H1 (cell line): ENCODE measurements at regions not wholly inside any gene's neighbourhood (a gene's known extent, or its start where the extent isn't known, plus 50 kb on each side); places are given as distances from the start of the nearest gene placed in this dataset.

ENCODE experiments used
- CTCF ChIA-PET: fragments of 300-600 bp; sonication (Branson Sonifier 250); formaldehyde crosslinking; loops from one replicate; lab custom pipeline; 2021; ENCODE audit not compliant: partially characterized antibody; lab: Charles Lee
- POLR2A ChIA-PET: fragments of 300-600 bp; sonication (Branson Sonifier 250); formaldehyde crosslinking; loops from one replicate; lab custom pipeline; 2021; ENCODE audit warnings: inconsistent platforms; ENCODE audit not compliant: partially characterized antibody; lab: Charles Lee
- DNase-seq, 2 experiments: peaks; one replicate each; pipeline versions ENCODE4 v3.0.0 to v3.0.0-alpha.2; 2010 to 2022; ENCODE audit warnings: low spot score in 2 of 2, low read depth in 1 of 2, mixed read lengths in 1 of 2
- FAIRE-seq: peaks from 2 replicates; lab custom pipeline; 2011; peaks lifted over from hg19 to GRCh38; lab: Jason Lieb, UNC
- H2AFZ ChIP-seq: 2 replicates; pipeline ENCODE4 v1.8.1; 2012; ENCODE audit warnings: low read length, inconsistent platforms
- H2AK5ac ChIP-seq: 2 replicates; pipeline ENCODE4 v1.6.1; 2013; ENCODE audit warnings: low read depth, low read length
- H2BK120ac ChIP-seq: replicated peaks from 2 replicates; pipeline ENCODE3; 2013; ENCODE audit warnings: low read depth, low read length, inconsistent platforms
- H2BK12ac ChIP-seq: 2 replicates; pipeline ENCODE4 v1.6.1; 2013; ENCODE audit warnings: low read depth, low read length
- H2BK15ac ChIP-seq: 2 replicates; pipeline ENCODE4 v1.6.1; 2013; ENCODE audit warnings: low read length
- H2BK20ac ChIP-seq: 2 replicates; pipeline ENCODE4 v1.6.1; 2013; ENCODE audit warnings: low read length
- H2BK5ac ChIP-seq: 2 replicates; pipeline ENCODE4 v1.6.1; 2013; ENCODE audit warnings: low read depth, low read length
- H3K14ac ChIP-seq: 2 replicates; pipeline ENCODE4 v1.6.1; 2013; ENCODE audit warnings: inconsistent platforms; ENCODE audit not compliant: insufficient read length
- H3K18ac ChIP-seq: 2 replicates; pipeline ENCODE4 v1.6.1; 2013; ENCODE audit warnings: low read length; ENCODE audit errors: extremely low read depth
- H3K23ac ChIP-seq: 2 replicates; pipeline ENCODE4 v1.6.1; 2013; ENCODE audit warnings: inconsistent platforms; ENCODE audit not compliant: insufficient read length
- H3K23me2 ChIP-seq: 2 replicates; pipeline ENCODE4 v1.6.1; 2013; ENCODE audit warnings: low read depth, low read length
- H3K27ac ChIP-seq: 2 replicates; pipeline ENCODE4 v1.6.1; 2011; ENCODE audit warnings: low read depth, low read length, inconsistent platforms
- H3K27me3 ChIP-seq, 4 experiments: replicated peaks in 1 of 4; 1 replicate in 1 of 4; 2 replicates in 3 of 4; pipeline versions ENCODE4 v1.6.1 to v1.8.1; 2011 to 2013; ENCODE audit warnings: low read length in 3 of 4, mild to moderate bottlenecking in 3 of 4, inconsistent platforms in 2 of 4, mixed read lengths in 2 of 4, moderate library complexity in 1 of 4; ENCODE audit not compliant: control insufficient read depth in 3 of 4, insufficient read depth in 3 of 4; ENCODE audit errors: extremely low read depth in 1 of 4
- H3K36me3 ChIP-seq, 4 experiments: 2 replicates each; pipeline versions ENCODE4 v1.6.1 to v1.8.1; 2011 to 2013; ENCODE audit warnings: mild to moderate bottlenecking in 4 of 4, low read length in 3 of 4, moderate library complexity in 2 of 4, control low read depth in 1 of 4, inconsistent platforms in 1 of 4; ENCODE audit not compliant: insufficient read depth in 4 of 4, control insufficient read depth in 2 of 4
- H3K4ac ChIP-seq: replicated peaks from 2 replicates; pipeline ENCODE3; 2013; ENCODE audit warnings: low read length, low read depth, mixed read lengths, inconsistent platforms; ENCODE audit not compliant: insufficient read length
- H3K4me1 ChIP-seq, 4 experiments: replicated peaks in 1 of 4; 1 replicate in 1 of 4; 2 replicates in 3 of 4; pipeline versions ENCODE4 v1.6.1 to v1.8.1; 2011 to 2013; ENCODE audit warnings: low read length in 3 of 4, inconsistent platforms in 2 of 4, mixed read lengths in 1 of 4; ENCODE audit not compliant: insufficient read depth in 4 of 4, control insufficient read depth in 3 of 4
- H3K4me2 ChIP-seq, 2 experiments: 2 replicates each; pipeline versions ENCODE4 v1.6.1 to v1.8.1; 2011 to 2013; ENCODE audit warnings: low read depth in 2 of 2, low read length in 2 of 2, control low read depth in 1 of 2, inconsistent platforms in 1 of 2, mild to moderate bottlenecking in 1 of 2; ENCODE audit not compliant: insufficient read depth in 1 of 2
- H3K4me3 ChIP-seq, 4 experiments: fragments of 200-600, 300-600 bp in 1 of 4; sonication (generic), shearing (Covaris generic), sonication (Bioruptor Twin) in 1 of 4; 2 replicates each; pipeline versions ENCODE4 v1.5.1 to v1.8.1; 2011 to 2016; ENCODE audit warnings: low read length in 4 of 4, low read depth in 3 of 4, control low read depth in 2 of 4, inconsistent platforms in 2 of 4, mild to moderate bottlenecking in 2 of 4, mixed read lengths in 1 of 4, moderate library complexity in 1 of 4; ENCODE audit not compliant: insufficient read depth in 2 of 4; ENCODE audit errors: extremely low read depth in 1 of 4
- H3K56ac ChIP-seq: replicated peaks from 2 replicates; pipeline ENCODE3; 2013; ENCODE audit warnings: low read depth, mild to moderate bottlenecking, mixed read lengths, low read length, inconsistent platforms; ENCODE audit not compliant: insufficient read length
- H3K79me1 ChIP-seq: 2 replicates; pipeline ENCODE4 v1.6.1; 2013; ENCODE audit warnings: low read depth, low read length, control low read depth
- H3K79me2 ChIP-seq, 2 experiments: 2 replicates each; pipeline versions ENCODE4 v1.6.1 to v1.8.1; 2012 to 2013; ENCODE audit warnings: low read length in 2 of 2, mild to moderate bottlenecking in 2 of 2, inconsistent platforms in 1 of 2; ENCODE audit not compliant: insufficient read depth in 2 of 2, control insufficient read depth in 1 of 2
- H3K9ac ChIP-seq, 4 experiments: replicated peaks in 1 of 4; 1 replicate in 1 of 4; 2 replicates in 3 of 4; pipeline versions ENCODE4 v1.6.1 to v1.8.1; 2011 to 2013; ENCODE audit warnings: low read depth in 3 of 4, low read length in 3 of 4, control low read depth in 2 of 4, mild to moderate bottlenecking in 2 of 4, moderate library complexity in 2 of 4, inconsistent platforms in 1 of 4; ENCODE audit errors: extremely low read depth in 1 of 4
- H3K9me3 ChIP-seq, 2 experiments: 2 replicates each; pipeline versions ENCODE4 v1.6.1 to v1.8.1; 2012 to 2013; ENCODE audit warnings: mild to moderate bottlenecking in 2 of 2, moderate library complexity in 2 of 2, control low read depth in 1 of 2, inconsistent platforms in 1 of 2, low read depth in 1 of 2, low read length in 1 of 2, mixed read lengths in 1 of 2; ENCODE audit not compliant: insufficient read depth in 2 of 2
- H4K20me1 ChIP-seq, 2 experiments: replicated peaks in 1 of 2; 2 replicates each; pipeline versions ENCODE3 to v1.8.1; 2011 to 2013; ENCODE audit warnings: inconsistent platforms in 2 of 2, low read length in 2 of 2, mild to moderate bottlenecking in 1 of 2; ENCODE audit not compliant: insufficient read depth in 2 of 2, control insufficient read depth in 1 of 2
- H4K5ac ChIP-seq: 2 replicates; pipeline ENCODE4 v1.6.1; 2013; ENCODE audit warnings: low read length, low read depth, mixed read lengths, inconsistent platforms; ENCODE audit not compliant: insufficient read length
- H4K8ac ChIP-seq: 2 replicates; pipeline ENCODE4 v1.8.0; 2013; ENCODE audit warnings: mild to moderate bottlenecking, moderate library complexity, low read length, inconsistent platforms; ENCODE audit not compliant: insufficient read depth; ENCODE audit errors: extremely low read depth
- H4K91ac ChIP-seq: replicated peaks from 2 replicates; pipeline ENCODE3; 2013; ENCODE audit warnings: low read length, mixed read lengths, inconsistent platforms; ENCODE audit not compliant: insufficient read length
- RAD21 ChIP-seq, 2 experiments: IDR thresholded peaks in 1 of 2; conservative IDR thresholded peaks in 1 of 2; 2 replicates each; pipeline ENCODE4 v1.6.1; 2011; ENCODE audit warnings: low read depth in 2 of 2, low read length in 2 of 2, improper control_type of control experiment in 1 of 2, inconsistent platforms in 1 of 2, mild to moderate bottlenecking in 1 of 2, moderate library complexity in 1 of 2
- WGBS, 2 experiments: shearing (Covaris generic) in 1 of 2; methylation state at CpG; one replicate each; pipeline versions ENCODE4 v1.1.6 to v1.1.7; 2013 to 2015; ENCODE audit warnings: low lambda C conversion rate in 2 of 2, mixed read lengths in 2 of 2, inconsistent platforms in 1 of 2, low coverage in 1 of 2, missing lambda C conversion rate in 1 of 2; ENCODE audit not compliant: insufficient replicate concordance in 2 of 2, insufficient coverage in 1 of 2, insufficient read length in 1 of 2; ENCODE audit errors: extremely low coverage in 1 of 2, missing lambda C conversion rate in 1 of 2; 5-methylcytosine and 5-hydroxymethylcytosine counted together
- TF ChIP-seq, protein P1 (sequence below): IDR thresholded peaks from 2 replicates; pipeline ENCODE4 v1.6.1; 2012; ENCODE audit warnings: inconsistent platforms
- TF ChIP-seq, protein P2 (sequence below), 3 experiments: IDR thresholded peaks; 1 replicate in 2 of 3; 2 replicates in 1 of 3; pipeline versions ENCODE4 v1.5.1 to v1.6.1; 2011; ENCODE audit warnings: low read length in 3 of 3, mild to moderate bottlenecking in 3 of 3, inconsistent platforms in 2 of 3, low read depth in 1 of 3, moderate library complexity in 1 of 3; ENCODE audit not compliant: insufficient read depth in 1 of 3; ENCODE audit errors: control extremely low read depth in 1 of 3

DNA sequence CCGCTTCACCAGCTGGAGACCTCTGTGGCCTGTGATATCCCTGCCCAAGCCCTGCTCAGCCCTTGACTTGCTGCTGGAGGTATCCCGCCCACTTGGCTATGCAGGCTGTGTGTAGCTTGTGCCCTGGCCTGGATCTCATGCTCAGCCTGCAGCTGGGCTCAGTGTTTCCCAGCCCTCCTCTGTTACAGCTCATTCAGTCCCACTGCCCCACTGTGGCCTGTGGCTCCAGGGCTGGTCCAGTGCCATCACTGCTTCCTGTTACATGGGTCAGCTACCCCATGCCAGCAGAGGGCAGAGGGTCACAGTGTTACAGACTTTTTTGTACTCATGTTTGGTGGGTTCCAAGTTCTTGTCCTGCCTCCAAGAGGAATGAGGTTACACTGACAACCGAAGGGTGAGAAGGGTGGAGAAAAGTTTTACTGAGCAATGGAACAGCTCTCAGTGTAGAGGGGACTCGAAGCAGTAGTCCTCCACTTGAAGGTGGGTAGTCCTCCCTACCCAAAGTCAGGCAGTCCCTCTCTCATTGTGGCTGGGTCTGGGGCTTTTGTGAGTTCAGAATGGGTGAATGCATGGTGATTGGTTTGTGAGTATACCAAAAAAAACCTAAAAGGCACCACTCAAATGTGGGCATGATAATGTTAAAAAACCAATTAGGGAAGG is 100.4 kb downstream of the ANKRD7 start:
- H3K9ac ChIP-seq = no peak overlapping the region
- H2BK5ac ChIP-seq = no peak overlapping the region
- TF ChIP-seq, protein P1, sequence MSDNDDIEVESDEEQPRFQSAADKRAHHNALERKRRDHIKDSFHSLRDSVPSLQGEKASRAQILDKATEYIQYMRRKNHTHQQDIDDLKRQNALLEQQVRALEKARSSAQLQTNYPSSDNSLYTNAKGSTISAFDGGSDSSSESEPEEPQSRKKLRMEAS = no peak
- peak in 1 of 2 experiments; percentile 32; a peak in 2 of 4 replicates for TF ChIP-seq RAD21 (IDR thresholded peaks at IDR 0.05 in 1 of 2, conservative IDR thresholded peaks at IDR 0.05 in 1 of 2; ENCODE audit: low read depth in 2 of 2, low read length in 2 of 2)
- TF ChIP-seq, protein P2, sequence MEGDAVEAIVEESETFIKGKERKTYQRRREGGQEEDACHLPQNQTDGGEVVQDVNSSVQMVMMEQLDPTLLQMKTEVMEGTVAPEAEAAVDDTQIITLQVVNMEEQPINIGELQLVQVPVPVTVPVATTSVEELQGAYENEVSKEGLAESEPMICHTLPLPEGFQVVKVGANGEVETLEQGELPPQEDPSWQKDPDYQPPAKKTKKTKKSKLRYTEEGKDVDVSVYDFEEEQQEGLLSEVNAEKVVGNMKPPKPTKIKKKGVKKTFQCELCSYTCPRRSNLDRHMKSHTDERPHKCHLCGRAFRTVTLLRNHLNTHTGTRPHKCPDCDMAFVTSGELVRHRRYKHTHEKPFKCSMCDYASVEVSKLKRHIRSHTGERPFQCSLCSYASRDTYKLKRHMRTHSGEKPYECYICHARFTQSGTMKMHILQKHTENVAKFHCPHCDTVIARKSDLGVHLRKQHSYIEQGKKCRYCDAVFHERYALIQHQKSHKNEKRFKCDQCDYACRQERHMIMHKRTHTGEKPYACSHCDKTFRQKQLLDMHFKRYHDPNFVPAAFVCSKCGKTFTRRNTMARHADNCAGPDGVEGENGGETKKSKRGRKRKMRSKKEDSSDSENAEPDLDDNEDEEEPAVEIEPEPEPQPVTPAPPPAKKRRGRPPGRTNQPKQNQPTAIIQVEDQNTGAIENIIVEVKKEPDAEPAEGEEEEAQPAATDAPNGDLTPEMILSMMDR (IDR thresholded peaks at IDR 0.05; ENCODE audit: control extremely low read depth in 1 of 3, insufficient read depth in 1 of 3, low read depth in 1 of 3, low read length in 3 of 3) = peak in 1 of 3 experiments; percentile 10; a peak in 1 of 4 replicates
- H3K14ac ChIP-seq = no peak overlapping the region
- POLR2A ChIA-PET = no interaction called here
- no peak overlapping the region for H2AFZ ChIP-seq
- CTCF ChIA-PET = no interaction called here
- no peaks in the 10 kb centered on the region for H3K9me3 ChIP-seq
- H3K23me2 ChIP-seq = no peaks in the 10 kb centered on the region
- no peak overlapping the region for H2BK15ac ChIP-seq
- H3K79me1 ChIP-seq = no peaks in the 10 kb centered on the region
- no peak overlapping the region for H3K56ac ChIP-seq
- H3K4me2 ChIP-seq = no peak overlapping the region
- no peak overlapping the region for H2BK120ac ChIP-seq
- no peaks in the 10 kb centered on the region for H3K27me3 ChIP-seq
- 97% methylated on average over 3 of the region's 4 CpGs; no CpG with 5 or more reads in 1 of the 2 experiments for WGBS, 2 experiments
- no peaks in the 10 kb centered on the region for H3K36me3 ChIP-seq
- H2BK20ac ChIP-seq = 0 out of 2 replicates have a peak overlapping the region, but pooled peaks have one; percentile 11
- H2BK12ac ChIP-seq = no peak overlapping the region
- no peak overlapping the region for H4K91ac ChIP-seq
- no peak overlapping the region for H3K27ac ChIP-seq
- H3K18ac ChIP-seq = no peak overlapping the region
- H3K4me3 ChIP-seq = no peak overlapping the region
- peaks cover 0 to 4% (median 2%) of the 10 kb centered on the region in 4 experiments; a peak in 5 of 7 replicates for H3K4me1 ChIP-seq
- no peaks in the 10 kb centered on the region for H4K20me1 ChIP-seq
- DNase-seq (no peak), FAIRE-seq (no peak)
- no peak overlapping the region for H4K5ac ChIP-seq
- H3K79me2 ChIP-seq = no peaks in the 10 kb centered on the region
- H2AK5ac ChIP-seq = no peak overlapping the region
- no peak overlapping the region; the same call in 1 of the 2 replicates for H4K8ac ChIP-seq
- no peak overlapping the region for H3K4ac ChIP-seq
- H3K23ac ChIP-seq = no peak overlapping the region
